Psoas muscle (tissue), 6 donors: ENCODE measurements at regions not wholly inside any gene's neighbourhood (a gene's known extent, or its start where the extent isn't known, plus 50 kb on each side); places are given as distances from the start of the nearest gene placed in this dataset.

Experiments used
- ATAC-seq, 4 donors: fragments of 200-7000 bp; cut with Tn5 transposase; one replicate each; pipeline ENCODE4 v1.9.1; 2020; ENCODE audit warnings: moderate library complexity in 3 of 4, mild to moderate bottlenecking in 2 of 4
- DNase-seq, 2 donors: peaks; one replicate each; pipeline ENCODE4 v3.0.0-alpha.2; 2020
- H3K27ac ChIP-seq: fragments of 200-600 bp; one replicate; pipeline ENCODE4 v1.8.0; 2022
- H3K27me3 ChIP-seq, 3 donors: fragments of 200-600 bp in 1 of 3; one replicate each; pipeline versions ENCODE4 v1.6.1 to v1.8.0; 2013 to 2022; ENCODE audit warnings: low read length in 2 of 3, mild to moderate bottlenecking in 2 of 3, moderate library complexity in 1 of 3; ENCODE audit not compliant: insufficient read depth in 3 of 3
- H3K36me3 ChIP-seq, 2 donors: fragments of 200-600 bp in 1 of 2; one replicate each; pipeline versions ENCODE4 v1.6.1 to v1.8.0; 2013 to 2022; ENCODE audit warnings: low read depth in 1 of 2, mild to moderate bottlenecking in 1 of 2, moderate library complexity in 1 of 2; ENCODE audit not compliant: insufficient read depth in 1 of 2
- H3K4me1 ChIP-seq: fragments of 200-600 bp; one replicate; pipeline ENCODE4 v1.8.0; 2022
- H3K4me3 ChIP-seq: fragments of 200-600 bp; one replicate; pipeline ENCODE4 v1.8.0; 2022; ENCODE audit warnings: mild to moderate bottlenecking
- H3K9me3 ChIP-seq: fragments of 200-600 bp; one replicate; pipeline ENCODE4 v1.8.0; 2022
- CTCF ChIP-seq: fragments of 200-600 bp; IDR thresholded peaks from one replicate; pipeline ENCODE4 v1.8.0; 2022; ENCODE audit warnings: antibody characterized with exemption
- intact Hi-C, 2 donors: fragments of 100-400 bp; cut with DNase I; formaldehyde crosslinking; loops; one replicate each; pipeline versions ENCODE4 v1.11.0 to v1.14.2; 2022
- donor health status: healthy with polysubstance abuse.
- donor health status: DM: no; HTN: no; CAD: no; lungs with moderate emphysema.
- donor health status: healthy.
- donor health status: DM: yes; HTN: yes; CAD: no.
- donor health status: DM: no; HTN: no; CAD: no.
- donor health status: DM: yes; HTN: yes; CAD: no.

GRCh38 chr1:203425663-203425975 lies 50.0 kb upstream of the PRELP start:
- H3K4me1 ChIP-seq, result no peaks in the 10 kb centered on the region
- TF ChIP-seq CTCF, result no peak
- DNase-seq, result no peak
- peaks cover 0 to 11% (median 4%) of the 10 kb centered on the region in 3 donors for H3K27me3 ChIP-seq
- H3K36me3 ChIP-seq, result no peaks in the 10 kb centered on the region
- H3K9me3 ChIP-seq, result no peaks in the 10 kb centered on the region
- H3K27ac ChIP-seq, result no peak overlapping the region
- no peak for ATAC-seq
- intact Hi-C loops, result no loop called here
- no peak overlapping the region for H3K4me3 ChIP-seq
